ENCODE measurements at regions not wholly inside any gene's neighbourhood (a gene's known extent, or its start where the extent isn't known, plus 50 kb on each side); places are given as distances from the start of the nearest gene placed in this dataset.

GRCh38 chr5:8848997-8849594, 696.8 kb downstream of the SEMA5A start:
- Histone ChIP-seq H3K79me2 (ENCODE audit: low read depth) (no peaks in the 10 kb centered on the region), H3K36me3 (no peaks in the 10 kb centered on the region), H3K9ac (no peak overlapping the region), H3K9me3 (ENCODE audit: low read depth) (no peaks in the 10 kb centered on the region), H3F3A (ENCODE audit: low read depth) (no peaks in the 10 kb centered on the region), H3K4me2 (peak overlapping the region; percentile 71), H3K27me3 (no peaks in the 10 kb centered on the region), H3K27ac (no peak overlapping the region), H3K4me1 (peaks cover 28% of the 10 kb centered on the region), H4K20me1 (ENCODE audit: low read depth) (no peaks in the 10 kb centered on the region), H3K4me3 (no peak overlapping the region), H2AFZ (replicated peaks) (no peak overlapping the region)
- no peaks in the 10 kb centered on the region for H3K36me3 Mint-ChIP-seq
- DNase-seq (ENCODE audit: low spot score), result no peak
- peaks cover 15% of the 10 kb centered on the region for H3K9me3 Mint-ChIP-seq
- no peak overlapping the region for H3K4me3 Mint-ChIP-seq
- no peak for TF ChIP-seq EZH2phosphoT487 (IDR thresholded peaks at IDR 0.05)
- no peak for TF ChIP-seq EZH2 (IDR thresholded peaks at IDR 0.05)
- TF ChIP-seq, protein P1, sequence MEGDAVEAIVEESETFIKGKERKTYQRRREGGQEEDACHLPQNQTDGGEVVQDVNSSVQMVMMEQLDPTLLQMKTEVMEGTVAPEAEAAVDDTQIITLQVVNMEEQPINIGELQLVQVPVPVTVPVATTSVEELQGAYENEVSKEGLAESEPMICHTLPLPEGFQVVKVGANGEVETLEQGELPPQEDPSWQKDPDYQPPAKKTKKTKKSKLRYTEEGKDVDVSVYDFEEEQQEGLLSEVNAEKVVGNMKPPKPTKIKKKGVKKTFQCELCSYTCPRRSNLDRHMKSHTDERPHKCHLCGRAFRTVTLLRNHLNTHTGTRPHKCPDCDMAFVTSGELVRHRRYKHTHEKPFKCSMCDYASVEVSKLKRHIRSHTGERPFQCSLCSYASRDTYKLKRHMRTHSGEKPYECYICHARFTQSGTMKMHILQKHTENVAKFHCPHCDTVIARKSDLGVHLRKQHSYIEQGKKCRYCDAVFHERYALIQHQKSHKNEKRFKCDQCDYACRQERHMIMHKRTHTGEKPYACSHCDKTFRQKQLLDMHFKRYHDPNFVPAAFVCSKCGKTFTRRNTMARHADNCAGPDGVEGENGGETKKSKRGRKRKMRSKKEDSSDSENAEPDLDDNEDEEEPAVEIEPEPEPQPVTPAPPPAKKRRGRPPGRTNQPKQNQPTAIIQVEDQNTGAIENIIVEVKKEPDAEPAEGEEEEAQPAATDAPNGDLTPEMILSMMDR (IDR thresholded peaks at IDR 0.05), result no peak
- peaks cover 4% of the 10 kb centered on the region for H3K27me3 Mint-ChIP-seq (ENCODE audit: insufficient read depth, low read depth)
- H3K4me1 Mint-ChIP-seq, result peaks cover 29% of the 10 kb centered on the region
- peak overlapping the region; percentile 32 for H3K27ac Mint-ChIP-seq

DNA sequence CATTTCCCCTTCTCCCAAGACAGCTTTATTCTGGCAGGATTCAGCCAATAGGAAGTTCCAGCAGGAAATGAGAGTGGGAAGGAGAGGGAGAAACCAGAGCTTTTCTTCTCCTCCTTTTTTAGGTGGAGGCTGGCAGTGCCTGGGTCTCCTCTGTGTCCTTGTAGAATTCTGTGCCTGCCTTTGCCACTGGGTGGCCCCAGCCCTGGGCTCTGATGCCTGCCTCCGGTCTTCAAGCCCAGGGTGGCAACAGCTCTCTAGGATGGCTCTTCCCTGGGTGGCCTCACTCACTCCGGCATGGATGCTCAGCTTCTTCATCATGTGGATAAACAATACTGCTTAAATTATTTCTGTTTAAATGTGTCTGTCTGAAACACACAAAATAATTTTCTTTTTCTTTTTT, 694.8 kb downstream of the SEMA5A start:
- Histone ChIP-seq H3K27me3 (no peaks in the 10 kb centered on the region), H3K4me3 (no peak overlapping the region), H3K4me1 (peaks cover 28% of the 10 kb centered on the region), H3K36me3 (no peaks in the 10 kb centered on the region), H4K20me1 (ENCODE audit: low read depth) (no peaks in the 10 kb centered on the region), H3K4me2 (no peak overlapping the region), H3K9ac (no peak overlapping the region), H2AFZ (replicated peaks) (no peak overlapping the region), H3K9me3 (ENCODE audit: low read depth) (no peaks in the 10 kb centered on the region), H3F3A (ENCODE audit: low read depth) (no peaks in the 10 kb centered on the region), H3K27ac (no peak overlapping the region), H3K79me2 (ENCODE audit: low read depth) (no peaks in the 10 kb centered on the region)
- no peak overlapping the region for H3K27ac Mint-ChIP-seq
- H3K36me3 Mint-ChIP-seq, result no peaks in the 10 kb centered on the region
- peaks cover 24% of the 10 kb centered on the region for H3K4me1 Mint-ChIP-seq
- peak; percentile 10 for DNase-seq (ENCODE audit: low spot score)
- peaks cover 8% of the 10 kb centered on the region for H3K9me3 Mint-ChIP-seq
- TF ChIP-seq EZH2 (IDR thresholded peaks at IDR 0.05) (no peak), EZH2phosphoT487 (IDR thresholded peaks at IDR 0.05) (no peak)
- TF ChIP-seq, protein P1 (IDR thresholded peaks at IDR 0.05), result peak; percentile 20
- H3K4me3 Mint-ChIP-seq, result no peak overlapping the region
- peaks cover 4% of the 10 kb centered on the region for H3K27me3 Mint-ChIP-seq (ENCODE audit: insufficient read depth, low read depth)

GRCh38 chr5:8857051-8857450, 688.8 kb downstream of the SEMA5A start:
- Histone ChIP-seq H3K27me3 (no peaks in the 10 kb centered on the region), H3K4me2 (no peak overlapping the region), H2AFZ (replicated peaks) (no peak overlapping the region), H3K36me3 (no peaks in the 10 kb centered on the region), H3K4me3 (no peak overlapping the region), H3K27ac (no peak overlapping the region), H3K79me2 (ENCODE audit: low read depth) (no peaks in the 10 kb centered on the region), H3K9ac (no peak overlapping the region), H3K4me1 (no peaks in the 10 kb centered on the region), H4K20me1 (ENCODE audit: low read depth) (no peaks in the 10 kb centered on the region), H3F3A (ENCODE audit: low read depth) (no peaks in the 10 kb centered on the region), H3K9me3 (ENCODE audit: low read depth) (no peaks in the 10 kb centered on the region)
- H3K4me1 Mint-ChIP-seq, result no peaks in the 10 kb centered on the region
- DNase-seq (ENCODE audit: low spot score), result no peak
- H3K27ac Mint-ChIP-seq, result no peak overlapping the region
- no peak overlapping the region for H3K4me3 Mint-ChIP-seq
- no peaks in the 10 kb centered on the region for H3K36me3 Mint-ChIP-seq
- H3K27me3 Mint-ChIP-seq (ENCODE audit: insufficient read depth, low read depth), result peaks cover 2% of the 10 kb centered on the region
- TF ChIP-seq EZH2 (IDR thresholded peaks at IDR 0.05), result no peak
- TF ChIP-seq, protein P1 (IDR thresholded peaks at IDR 0.05), result no peak
- no peak for TF ChIP-seq EZH2phosphoT487 (IDR thresholded peaks at IDR 0.05)
- H3K9me3 Mint-ChIP-seq, result no peaks in the 10 kb centered on the region
